Stomach (tissue), 8 donors: ENCODE measurements at regions not wholly inside any gene's neighbourhood (a gene's known extent, or its start where the extent isn't known, plus 50 kb on each side); places are given as distances from the start of the nearest gene placed in this dataset.

ENCODE experiments used
- DNase-seq, 2 donors: peaks; one replicate each; pipeline versions ENCODE4 v3.0.0 to v3.0.0-alpha.2; 2013 to 2019
- H3K27ac ChIP-seq, 5 donors: fragments of 200-600 bp in 4 of 5; sonication (generic) in 4 of 5; one replicate each; pipeline ENCODE4 v1.5.1; 2013 to 2019; ENCODE audit warnings: mild to moderate bottlenecking in 1 of 5, moderate library complexity in 1 of 5
- H3K27me3 ChIP-seq, 3 donors: fragments of 200-600 bp; sonication (generic); one replicate each; pipeline ENCODE4 v1.5.1; 2017 to 2019; ENCODE audit warnings: mixed run types in 1 of 3
- H3K36me3 ChIP-seq, 4 donors: fragments of 200-600 bp; sonication (generic); 1 replicate in 3 of 4; 2 replicates in 1 of 4; pipeline ENCODE4 v1.5.1; 2016 to 2019
- H3K4me1 ChIP-seq, 4 donors: fragments of 200-600 bp; sonication (generic); one replicate each; pipeline ENCODE4 v1.5.1; 2016 to 2019
- H3K4me3 ChIP-seq, 4 donors: fragments of 200-600 bp; sonication (generic) in 3 of 4; one replicate each; pipeline ENCODE4 v1.5.1; 2016 to 2019; ENCODE audit warnings: mild to moderate bottlenecking in 1 of 4
- H3K9me3 ChIP-seq, 4 donors: fragments of 200-600 bp; sonication (generic); one replicate each; pipeline ENCODE4 v1.5.1; 2016 to 2019
- CTCF ChIP-seq, 7 experiments: fragments of 450-650 bp in 4 of 7; fragments of 200-600 bp in 3 of 7; sonication (generic) in 3 of 7; IDR thresholded peaks; one replicate each; pipeline ENCODE4 v1.5.1; 2016 to 2019; ENCODE audit warnings: antibody characterized with exemption in 7 of 7, control low read depth in 2 of 7, mild to moderate bottlenecking in 1 of 7
- EP300 ChIP-seq: sonication (generic); formaldehyde crosslinking; IDR thresholded peaks from one replicate; pipeline ENCODE4 v1.6.1; 2017; ENCODE audit warnings: antibody characterized with exemption
- POLR2A ChIP-seq, 4 donors: fragments of 450-650 bp; IDR thresholded peaks; one replicate each; pipeline ENCODE4 v1.6.1; 2016; ENCODE audit warnings: antibody characterized with exemption in 4 of 4, control low read depth in 2 of 4, mild to moderate bottlenecking in 1 of 4, moderate library complexity in 1 of 4
- POLR2AphosphoS5 ChIP-seq, 3 donors: sonication (generic); formaldehyde crosslinking; IDR thresholded peaks; one replicate each; pipeline ENCODE4 v1.6.1; 2016; ENCODE audit warnings: antibody characterized with exemption in 3 of 3
- WGBS, 5 donors: extraction: QIAGEN DNeasy Blood & Tissue Kit in 3 of 5; methylation state at CpG; one replicate each; pipeline versions ENCODE4 v1.1.5 to v1.1.7; 2013 to 2018; 5-methylcytosine and 5-hydroxymethylcytosine counted together
- intact Hi-C: fragments of 100-400 bp; cut with DNase I; formaldehyde crosslinking; loops from one replicate; pipeline ENCODE4 v1.15.1; 2023; ENCODE audit warnings: low total_unique reads
- donor health status: healthy with polysubstance abuse.
- donor health status: Bipolar disorder and iron deficiency.
- donor health status: healthy.

GRCh38 chr20:12255461-12255970, 337.8 kb downstream of the BTBD3 start:
- Histone ChIP-seq H3K4me3 (no peak overlapping the region), H3K36me3 (no peaks in the 10 kb centered on the region), H3K27ac (no peak overlapping the region), H3K9me3 (peaks cover 0 to 3% (median 0%) of the 10 kb centered on the region in 4 donors), H3K27me3 (no peaks in the 10 kb centered on the region), H3K4me1 (no peaks in the 10 kb centered on the region)
- intact Hi-C loops: no loop called here
- DNase-seq: no peak
- 57 to 73% (median 67%) methylated on average over 3 of the region's 3 CpGs for WGBS, 5 donors
- TF ChIP-seq CTCF (IDR thresholded peaks at IDR 0.05) (no peak), EP300 (no peak), POLR2A (IDR thresholded peaks at IDR 0.05) (no peak), POLR2AphosphoS5 (IDR thresholded peaks at IDR 0.05) (no peak)

- Histone ChIP-seq H3K36me3 (no peaks in the 10 kb centered on the region), H3K4me3 (no peak overlapping the region), H3K9me3 (no peaks in the 10 kb centered on the region), H3K27me3 (no peaks in the 10 kb centered on the region), H3K4me1 (no peaks in the 10 kb centered on the region), H3K27ac (no peak overlapping the region)
- DNase-seq: no peak
- TF ChIP-seq CTCF (IDR thresholded peaks at IDR 0.05): no peak
- TF ChIP-seq POLR2A (IDR thresholded peaks at IDR 0.05): no peak
- no peak for TF ChIP-seq POLR2AphosphoS5 (IDR thresholded peaks at IDR 0.05)
- TF ChIP-seq EP300: no peak
- WGBS, 5 donors: 42 to 79% (median 77%) methylated on average over 1 of the region's 1 CpG
- intact Hi-C loops: no loop called here
These were observed 339.1 kb downstream of the BTBD3 start for GRCh38 chr20:12256806-12257205.

DNA sequence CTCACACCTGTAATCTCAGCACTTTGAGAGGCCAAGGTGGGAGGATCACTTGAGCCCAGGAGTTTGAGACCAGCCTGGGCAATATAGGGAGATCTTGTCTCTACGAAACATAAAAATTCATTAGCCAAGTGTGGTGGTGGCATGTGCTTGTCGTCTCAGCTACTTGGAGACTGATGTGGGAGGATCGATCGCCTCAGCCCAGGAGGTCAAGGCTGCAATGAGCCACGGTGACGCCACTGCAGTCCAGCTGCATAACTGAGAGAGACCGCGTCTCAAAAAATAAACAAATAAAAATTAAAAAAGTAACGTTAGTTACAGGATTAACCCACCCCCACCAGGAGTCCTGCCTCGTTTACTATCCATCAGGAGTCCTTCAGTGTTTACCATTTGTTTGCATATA, 345.1 kb downstream of the BTBD3 start:
- H3K36me3 ChIP-seq: no peaks in the 10 kb centered on the region
- DNase-seq: no peak
- no peaks in the 10 kb centered on the region for H3K27me3 ChIP-seq
- WGBS, 5 donors: 68 to 75% (median 68%) methylated on average over 10 of the region's 10 CpGs
- H3K9me3 ChIP-seq: no peaks in the 10 kb centered on the region
- no peak overlapping the region for H3K27ac ChIP-seq
- TF ChIP-seq POLR2AphosphoS5 (IDR thresholded peaks at IDR 0.05) (no peak), EP300 (no peak), CTCF (IDR thresholded peaks at IDR 0.05) (no peak), POLR2A (IDR thresholded peaks at IDR 0.05) (no peak)
- H3K4me1 ChIP-seq: no peaks in the 10 kb centered on the region
- intact Hi-C loops: no loop called here
- H3K4me3 ChIP-seq: no peak overlapping the region

DNA sequence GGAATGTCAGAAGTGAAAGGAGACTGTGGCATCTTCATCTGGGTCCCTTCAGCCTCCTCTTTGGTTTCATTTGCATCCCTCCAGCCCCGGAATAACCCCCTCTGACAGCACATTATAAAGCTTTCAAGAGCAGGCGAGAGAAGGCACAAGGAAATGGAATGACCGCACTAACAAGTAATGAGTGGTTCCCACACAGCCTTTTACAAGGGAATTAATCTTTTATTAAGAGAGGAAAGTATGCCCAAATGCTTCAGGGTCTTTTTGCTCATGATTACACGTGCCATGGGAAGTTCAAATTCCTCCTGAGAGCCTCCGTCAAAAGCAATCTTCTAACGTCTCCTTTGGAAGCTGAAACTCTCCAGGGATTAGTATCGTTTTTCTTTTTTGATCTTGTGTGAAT, 347.0 kb downstream of the BTBD3 start:
- Histone ChIP-seq H3K36me3 (no peaks in the 10 kb centered on the region), H3K27me3 (no peaks in the 10 kb centered on the region), H3K4me1 (no peaks in the 10 kb centered on the region), H3K27ac (no peak overlapping the region), H3K9me3 (no peaks in the 10 kb centered on the region), H3K4me3 (no peak overlapping the region)
- 62 to 76% (median 74%) methylated on average over 7 of the region's 7 CpGs for WGBS, 5 donors
- no peak for TF ChIP-seq POLR2A (IDR thresholded peaks at IDR 0.05)
- no peak for TF ChIP-seq POLR2AphosphoS5 (IDR thresholded peaks at IDR 0.05)
- TF ChIP-seq EP300: no peak
- TF ChIP-seq CTCF (IDR thresholded peaks at IDR 0.05): no peak
- intact Hi-C loops: no loop called here
- DNase-seq: no peak
